Suppressor macrophage treated with lipopolysaccharide for 1 hour (primary cell): ENCODE measurements at regions not wholly inside any gene's neighbourhood (a gene's known extent, or its start where the extent isn't known, plus 50 kb on each side); places are given as distances from the start of the nearest gene placed in this dataset.
"Not testable (repeated sequence)": the region's sequence is repeated elsewhere in the genome, so short reads cannot be mapped to it uniquely, and the experiment has no call there.

Experiments
- DNase-seq, 3 donors: peaks; one replicate each; pipeline ENCODE4 v3.0.0-alpha.2; 2020 to 2022

DNA sequence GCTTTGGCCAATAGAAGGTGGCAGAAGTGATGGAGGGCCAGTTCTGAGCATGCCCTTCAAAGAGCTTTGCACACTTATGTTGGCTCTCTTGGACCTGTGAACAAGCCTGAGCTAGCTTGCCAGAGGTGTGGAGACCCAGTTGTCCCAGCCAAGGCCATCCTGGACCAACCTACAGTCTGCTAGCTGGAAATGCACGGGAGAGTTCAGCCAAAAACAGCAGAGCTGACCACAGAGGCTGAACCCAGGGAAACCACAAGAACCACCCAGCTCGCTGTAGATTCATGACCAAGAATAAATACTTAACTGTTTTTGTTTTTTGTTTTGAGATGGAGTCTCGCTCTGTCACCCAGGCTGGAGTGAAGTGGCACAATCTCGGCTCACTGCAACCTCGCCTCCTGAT is 65.4 kb upstream of the HAND1 start:
- no peak for DNase-seq

- DNase-seq: no peak
Observed at GRCh38 chr5:154542581-154542980, 64.6 kb upstream of the HAND1 start.

- no peak for DNase-seq
Observed at GRCh38 chr5:154542000-154542399, 64.0 kb upstream of the HAND1 start.

GRCh38 chr5:154541553-154541952 is 63.5 kb upstream of the HAND1 start:
- peak in 1 of 3 donors; percentile 28 for DNase-seq

DNA sequence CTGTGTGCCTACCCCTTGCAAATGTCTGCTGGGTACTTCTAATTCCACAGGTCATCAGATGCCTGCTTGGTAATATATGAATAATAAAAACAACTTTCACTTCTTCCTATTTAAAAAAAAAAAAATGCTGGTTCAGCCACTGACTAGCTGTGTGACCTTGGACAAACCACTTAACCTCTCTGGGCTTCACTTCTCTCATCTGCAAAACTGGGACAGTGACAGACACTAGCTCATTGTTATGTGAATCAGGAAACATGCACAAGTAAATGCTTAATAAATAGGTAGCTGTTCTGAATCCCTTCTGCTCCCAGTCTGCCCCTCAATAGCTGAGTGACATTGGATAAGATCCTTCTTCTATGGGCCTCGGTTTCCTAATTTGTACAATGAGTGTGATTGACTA is 62.6 kb upstream of the HAND1 start:
- DNase-seq: no peak

DNA sequence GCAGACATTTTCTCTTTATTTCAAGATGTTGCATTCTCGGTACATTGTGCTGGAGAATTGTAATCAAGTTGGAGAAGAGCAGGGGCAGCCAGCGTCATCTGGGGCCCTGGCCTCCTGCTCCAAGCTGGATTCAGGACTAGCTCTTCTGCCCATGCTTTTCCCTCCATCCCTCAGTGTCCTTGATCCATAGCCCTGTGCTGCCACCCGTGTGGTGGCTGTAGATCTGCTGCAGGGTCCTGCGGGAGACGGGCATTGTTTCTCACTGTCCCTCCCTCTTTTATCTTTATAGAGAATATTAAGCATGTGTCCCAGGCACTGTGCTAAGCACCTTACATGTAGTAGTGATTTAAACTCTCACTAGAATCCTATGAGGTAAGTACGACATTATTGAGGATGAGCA is 60.5 kb upstream of the HAND1 start:
- DNase-seq: no peak

DNA sequence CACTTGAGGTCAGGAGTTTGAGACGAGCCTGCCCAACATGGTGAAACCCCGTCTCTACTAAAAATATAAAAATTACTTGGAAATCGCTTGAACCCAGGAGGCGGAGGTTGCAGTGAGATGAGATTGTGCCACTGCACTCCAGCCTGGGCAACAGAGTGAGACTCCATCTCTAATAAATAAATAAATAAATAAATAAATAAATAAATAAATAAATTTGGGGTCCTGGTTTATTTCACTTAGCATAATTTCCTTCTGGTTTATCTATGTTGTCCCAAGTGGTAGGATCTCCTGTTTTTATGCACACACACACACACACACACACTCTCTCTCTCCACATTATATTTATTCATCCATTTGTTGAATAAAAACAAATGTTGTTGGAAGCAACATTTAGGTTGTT is 58.4 kb upstream of the HAND1 start:
- not testable (repeated sequence) for DNase-seq

GRCh38 chr5:154535535-154535934 is 57.5 kb upstream of the HAND1 start:
- no peak for DNase-seq

GRCh38 chr5:154534457-154535050 is 56.5 kb upstream of the HAND1 start:
- DNase-seq: no peak

DNA sequence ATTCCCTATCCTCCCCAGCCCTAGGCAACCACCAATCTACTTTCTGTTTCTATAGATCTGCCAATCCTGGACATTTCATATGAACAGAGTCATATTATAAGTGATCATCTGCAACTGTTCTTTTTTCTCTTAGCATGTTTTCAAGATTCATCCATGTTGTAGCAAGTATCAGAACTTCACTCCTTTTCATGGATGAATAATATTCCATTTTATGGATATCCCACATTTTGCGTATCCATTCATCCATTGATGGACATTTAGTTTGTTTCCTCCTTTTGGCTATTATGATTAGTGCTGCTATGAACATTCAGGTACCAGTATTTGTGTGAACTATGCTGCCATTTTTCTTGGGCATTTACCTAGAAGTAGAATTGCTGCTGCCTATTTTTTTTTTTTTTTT is 51.3 kb upstream of the HAND1 start:
- no peak for DNase-seq

DNA sequence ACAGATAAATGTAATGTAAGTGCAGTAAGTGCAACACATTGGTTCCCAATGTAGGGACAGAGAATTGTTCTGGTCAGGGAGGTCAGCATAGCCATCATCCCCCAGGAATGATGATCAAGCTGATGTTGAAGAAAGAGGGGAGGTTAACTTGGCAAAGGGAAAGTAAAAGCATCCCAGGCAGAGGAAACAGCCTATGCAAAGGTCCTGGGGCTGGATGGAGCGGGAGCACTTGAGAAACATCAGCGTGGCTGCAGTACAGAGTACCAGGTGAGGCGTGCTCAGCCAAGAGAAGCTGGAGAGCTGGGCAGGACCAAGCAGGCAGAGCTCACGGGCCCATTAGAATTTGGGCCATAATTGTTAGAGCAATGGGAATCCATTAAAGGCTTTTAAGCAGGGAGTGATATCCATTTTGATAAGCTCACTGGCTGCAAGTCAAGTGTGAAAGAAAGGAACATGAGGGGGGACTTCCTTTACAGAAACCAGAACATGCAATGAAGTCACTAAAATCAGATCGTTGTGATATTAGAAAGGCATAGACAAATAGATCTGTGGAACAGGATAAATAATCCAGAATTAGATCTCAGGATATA is 50.1 kb upstream of the HAND1 start:
- no peak for DNase-seq
